Thyroid gland (tissue), 4 donors: ENCODE measurements at regions not wholly inside any gene's neighbourhood (a gene's known extent, or its start where the extent isn't known, plus 50 kb on each side); places are given as distances from the start of the nearest gene placed in this dataset.

Source experiments
- POLR2A ChIP-seq, 2 donors: fragments of 450-650 bp; IDR thresholded peaks; one replicate each; pipeline ENCODE4 v1.6.1; 2017; ENCODE audit warnings: antibody characterized with exemption in 2 of 2, mild to moderate bottlenecking in 2 of 2, moderate library complexity in 1 of 2
- TF ChIP-seq, protein P1 (sequence below), 6 experiments: fragments of 200-600 bp in 3 of 6; fragments of 450-650 bp in 3 of 6; sonication (generic) in 3 of 6; IDR thresholded peaks; one replicate each; pipeline ENCODE4 v1.5.1; 2016 to 2019; ENCODE audit warnings: antibody characterized with exemption in 6 of 6, mild to moderate bottlenecking in 2 of 6, inconsistent platforms in 1 of 6, moderate library complexity in 1 of 6

DNA sequence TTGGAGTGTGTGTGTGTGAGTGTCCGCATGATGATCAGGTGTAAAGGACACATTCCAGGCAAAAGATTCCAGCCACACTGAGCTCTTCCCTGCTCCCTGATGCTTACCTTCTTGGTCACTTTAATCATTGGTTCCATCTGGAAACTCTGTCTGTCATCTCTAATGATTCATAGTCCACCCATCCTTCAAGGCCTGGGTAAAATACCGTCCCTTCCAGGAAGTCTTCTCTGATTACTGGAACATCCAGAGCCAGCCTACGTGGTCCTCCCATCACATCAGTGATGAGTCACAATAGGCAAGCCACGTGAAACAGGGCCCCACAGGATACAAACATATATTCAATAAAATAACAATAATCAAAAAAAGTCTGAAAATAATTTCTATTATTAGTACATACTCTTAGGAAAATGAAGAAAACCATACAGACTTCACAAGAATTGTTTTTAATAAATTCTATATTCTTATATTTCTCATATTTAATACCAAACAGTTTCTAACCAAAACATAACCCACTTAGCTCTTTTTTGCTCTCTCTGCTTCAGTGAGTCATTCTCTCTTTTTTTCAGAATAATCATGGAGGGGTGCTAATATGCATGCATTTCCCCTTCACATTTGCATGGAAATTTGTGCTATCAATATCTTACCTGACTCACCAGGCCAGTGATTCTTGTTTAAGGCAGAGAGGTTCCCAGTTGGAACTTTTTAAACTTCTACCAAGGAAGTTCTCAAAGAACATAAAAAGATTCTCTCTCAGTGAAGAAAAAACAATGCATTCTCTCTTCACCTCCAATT lies 263.2 kb downstream of the TOX3 start:
- TF ChIP-seq POLR2A (IDR thresholded peaks at IDR 0.05): no peak
- TF ChIP-seq, protein P1, sequence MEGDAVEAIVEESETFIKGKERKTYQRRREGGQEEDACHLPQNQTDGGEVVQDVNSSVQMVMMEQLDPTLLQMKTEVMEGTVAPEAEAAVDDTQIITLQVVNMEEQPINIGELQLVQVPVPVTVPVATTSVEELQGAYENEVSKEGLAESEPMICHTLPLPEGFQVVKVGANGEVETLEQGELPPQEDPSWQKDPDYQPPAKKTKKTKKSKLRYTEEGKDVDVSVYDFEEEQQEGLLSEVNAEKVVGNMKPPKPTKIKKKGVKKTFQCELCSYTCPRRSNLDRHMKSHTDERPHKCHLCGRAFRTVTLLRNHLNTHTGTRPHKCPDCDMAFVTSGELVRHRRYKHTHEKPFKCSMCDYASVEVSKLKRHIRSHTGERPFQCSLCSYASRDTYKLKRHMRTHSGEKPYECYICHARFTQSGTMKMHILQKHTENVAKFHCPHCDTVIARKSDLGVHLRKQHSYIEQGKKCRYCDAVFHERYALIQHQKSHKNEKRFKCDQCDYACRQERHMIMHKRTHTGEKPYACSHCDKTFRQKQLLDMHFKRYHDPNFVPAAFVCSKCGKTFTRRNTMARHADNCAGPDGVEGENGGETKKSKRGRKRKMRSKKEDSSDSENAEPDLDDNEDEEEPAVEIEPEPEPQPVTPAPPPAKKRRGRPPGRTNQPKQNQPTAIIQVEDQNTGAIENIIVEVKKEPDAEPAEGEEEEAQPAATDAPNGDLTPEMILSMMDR (IDR thresholded peaks at IDR 0.05): no peak
